ENCODE measurements at regions not wholly inside any gene's neighbourhood (a gene's known extent, or its start where the extent isn't known, plus 50 kb on each side); places are given as distances from the start of the nearest gene placed in this dataset.
"Not testable (repeated sequence)": the region's sequence is repeated elsewhere in the genome, so short reads cannot be mapped to it uniquely, and the experiment has no call there.

DNA sequence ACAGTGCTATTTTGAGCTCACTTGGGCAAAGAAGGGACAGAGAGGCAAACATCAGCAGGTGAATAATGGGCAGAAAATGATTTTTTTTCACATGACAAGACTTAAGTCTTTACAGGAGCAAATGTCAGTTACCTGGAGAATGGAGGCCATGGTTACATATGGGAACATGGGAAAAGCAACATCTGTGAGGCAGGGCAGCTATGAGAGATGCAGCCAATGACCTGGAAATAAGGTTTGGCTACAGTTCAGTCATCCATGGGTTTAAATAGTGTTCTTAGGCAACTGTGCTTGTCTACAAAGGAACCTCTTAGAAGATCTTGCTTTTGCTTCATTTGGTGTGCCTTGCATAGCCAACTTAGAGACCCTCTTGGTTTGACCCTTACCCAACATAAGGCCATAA is 490.2 kb upstream of the LCORL start:
- DNase-seq, result no peak

DNA sequence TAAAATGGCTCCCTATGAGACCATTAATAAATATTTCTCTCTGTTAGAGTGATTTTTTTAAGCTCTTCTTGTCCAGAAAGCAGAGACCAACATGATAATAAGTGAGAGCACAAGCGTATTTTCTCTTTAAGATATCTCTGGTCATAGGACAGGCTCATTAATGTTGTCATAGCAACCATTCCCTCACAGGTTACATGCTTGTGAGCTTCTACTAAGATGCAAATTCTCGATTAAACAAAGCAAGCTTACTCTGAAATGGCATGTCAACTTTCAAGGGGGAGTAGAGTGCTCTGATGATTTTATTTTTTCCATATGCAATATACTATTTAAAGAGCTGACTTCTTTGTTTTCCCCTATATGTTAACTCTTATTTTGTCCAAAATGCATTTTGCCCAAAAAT is 487.2 kb upstream of the LCORL start:
- no peak for DNase-seq

DNA sequence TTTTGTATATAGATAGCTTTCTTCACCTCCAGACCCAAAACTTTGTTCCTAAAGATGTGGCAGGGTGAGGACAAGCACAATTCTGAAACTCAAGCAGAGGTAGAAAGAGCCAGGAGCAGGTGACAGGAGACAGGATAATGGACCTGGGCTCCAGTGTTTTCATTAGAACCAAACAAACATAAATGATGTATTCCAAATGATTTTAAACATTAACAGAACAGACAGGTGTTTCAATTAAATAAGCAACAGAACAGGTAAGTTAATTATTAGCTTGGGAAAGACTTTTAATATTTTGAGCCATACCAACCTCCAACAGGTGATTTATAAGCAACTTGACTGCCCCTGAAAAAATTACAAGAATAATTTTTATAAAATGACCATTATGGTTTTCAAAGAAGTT is 459.4 kb upstream of the LCORL start:
- no peak for DNase-seq

DNA sequence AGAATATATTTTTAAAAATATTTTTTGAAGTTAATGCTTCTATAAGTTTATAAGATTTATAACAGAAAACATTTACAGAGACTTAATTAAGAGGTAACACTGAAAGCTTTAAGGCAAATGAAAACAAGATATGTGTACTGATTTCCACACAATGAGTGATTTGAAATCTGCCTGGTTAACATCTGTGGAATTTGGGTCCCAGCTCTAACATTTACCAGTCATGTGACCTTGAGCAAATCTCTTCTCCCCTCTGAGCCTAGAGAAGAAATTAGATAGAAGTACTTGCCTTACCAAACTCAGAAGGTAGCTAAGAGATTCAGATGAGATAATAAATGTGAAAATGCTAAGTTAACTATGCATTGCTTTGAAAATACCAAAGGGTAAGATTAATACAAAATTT is 458.8 kb upstream of the LCORL start:
- DNase-seq, result no peak

DNA sequence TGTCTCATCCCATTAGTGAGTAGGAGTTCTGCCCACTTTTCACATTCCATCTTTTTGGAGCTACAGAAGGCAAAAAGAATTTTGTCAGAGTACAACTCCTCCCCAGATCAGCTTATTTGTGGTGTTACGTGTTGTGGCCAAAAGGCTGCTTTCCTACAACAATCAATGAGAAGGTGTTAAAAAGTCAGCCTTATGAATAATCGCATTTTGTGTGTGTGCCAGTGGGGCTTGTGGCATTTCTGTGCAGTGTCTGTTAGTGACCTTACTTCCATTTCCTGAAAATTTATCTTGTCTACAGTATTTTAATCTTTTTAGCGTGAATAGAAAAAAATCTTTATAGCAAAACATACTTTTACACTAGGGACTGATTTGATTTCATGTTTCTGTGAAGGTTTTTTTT is 458.3 kb upstream of the LCORL start:
- no peak for DNase-seq

DNA sequence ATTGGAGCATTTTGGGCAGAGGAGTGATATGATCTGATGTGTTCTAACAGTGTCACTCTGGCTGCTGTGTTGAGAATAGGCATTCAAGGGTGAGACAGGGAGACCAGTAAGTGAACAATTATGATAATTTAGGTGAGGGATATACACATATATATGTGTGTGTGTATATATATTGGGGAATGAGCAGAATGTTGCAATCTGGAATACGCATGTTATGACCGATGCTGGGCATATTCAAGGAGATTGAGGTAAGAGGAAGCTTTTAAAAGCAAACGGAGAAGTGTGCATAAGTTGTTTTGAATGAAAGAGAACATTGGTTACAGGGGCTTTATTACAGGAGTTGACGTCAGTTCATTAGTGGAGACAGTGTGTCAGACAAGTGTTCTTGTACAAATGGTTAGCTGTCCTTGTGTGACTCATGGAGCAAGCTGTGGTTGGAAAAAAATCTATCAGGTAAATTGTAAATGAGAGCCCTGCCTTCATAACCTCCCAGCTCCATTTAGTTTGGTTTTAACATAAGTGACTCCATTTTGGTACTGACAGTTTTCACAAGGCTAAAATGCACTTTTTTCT is 442.5 kb upstream of the LCORL start:
- no peak for DNase-seq

DNA sequence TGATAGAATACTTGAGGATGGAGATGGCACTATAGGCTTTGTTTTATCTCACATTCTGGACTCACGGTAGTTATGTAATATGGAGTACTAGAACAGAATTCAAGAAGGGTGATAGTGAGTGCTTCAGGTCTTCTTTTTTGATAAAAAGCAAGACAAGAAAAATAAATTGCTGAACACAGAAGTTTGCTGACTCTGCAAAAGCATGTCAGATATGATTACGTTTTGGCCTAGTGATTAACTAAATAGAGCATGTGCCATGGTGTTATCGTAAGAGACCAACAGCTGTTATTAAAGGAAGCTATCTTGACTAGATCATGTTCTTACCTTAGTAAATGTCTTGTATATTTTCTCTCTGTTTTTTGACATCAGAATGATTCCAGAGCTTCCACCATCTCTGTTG is 436.9 kb upstream of the LCORL start:
- DNase-seq, result no peak

DNA sequence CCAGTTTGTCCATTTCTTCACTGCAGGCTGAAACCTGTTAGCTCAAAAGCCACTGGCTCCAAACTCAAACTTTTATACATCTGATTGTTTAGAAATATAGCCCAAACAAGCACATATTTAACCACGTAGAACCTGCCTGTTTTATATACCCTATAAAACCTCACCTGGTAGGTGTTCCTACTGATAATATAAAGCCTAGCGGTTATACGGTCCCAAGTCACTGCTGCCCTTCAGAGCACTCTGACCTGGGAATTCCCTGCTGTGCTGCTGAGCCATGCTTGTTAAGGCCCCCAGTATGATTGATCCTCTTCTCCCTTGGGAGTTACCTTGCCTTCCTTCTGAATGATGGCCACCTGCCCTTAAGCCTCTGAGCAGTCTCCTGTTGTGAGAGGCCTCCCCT is 432.8 kb upstream of the LCORL start:
- DNase-seq, result no peak

DNA sequence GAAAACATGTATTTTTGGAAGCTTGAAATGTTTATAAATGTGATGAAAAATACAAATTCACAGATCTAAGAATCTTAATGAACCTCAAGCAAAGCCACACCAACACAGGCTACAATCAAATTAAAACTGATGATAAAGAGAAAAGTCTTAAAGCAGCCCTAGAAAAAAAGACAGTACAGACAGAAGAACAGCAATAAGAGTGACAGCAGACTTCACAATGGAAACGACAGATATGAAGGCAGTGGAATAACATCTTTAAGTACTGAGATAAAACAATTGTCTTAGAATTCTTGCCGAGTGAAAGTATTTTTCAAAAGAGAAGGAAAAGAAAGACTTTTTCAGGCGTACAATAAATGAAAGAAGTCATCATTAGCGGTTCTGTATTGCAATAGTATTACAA is 423.6 kb upstream of the LCORL start:
- no peak for DNase-seq

DNA sequence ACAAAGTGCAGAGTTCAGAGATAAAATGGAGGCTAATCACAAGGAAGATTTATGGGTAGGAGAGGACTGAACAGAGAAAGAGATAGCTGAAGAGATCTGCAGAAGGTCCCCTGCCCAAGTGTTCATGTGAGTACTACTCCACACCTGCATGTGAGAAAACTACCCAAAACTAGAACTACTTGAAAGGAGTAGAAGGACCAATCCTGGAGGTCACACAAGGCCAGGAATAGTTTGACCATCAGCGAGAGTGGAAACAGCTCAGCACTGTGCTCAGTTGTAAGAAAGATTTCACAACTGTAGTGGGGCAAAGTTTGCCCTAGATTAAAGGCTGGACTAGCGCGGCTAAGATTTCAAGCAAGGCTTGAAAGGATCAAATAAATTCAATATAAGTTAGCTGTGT is 422.7 kb upstream of the LCORL start:
- DNase-seq, result no peak

DNA sequence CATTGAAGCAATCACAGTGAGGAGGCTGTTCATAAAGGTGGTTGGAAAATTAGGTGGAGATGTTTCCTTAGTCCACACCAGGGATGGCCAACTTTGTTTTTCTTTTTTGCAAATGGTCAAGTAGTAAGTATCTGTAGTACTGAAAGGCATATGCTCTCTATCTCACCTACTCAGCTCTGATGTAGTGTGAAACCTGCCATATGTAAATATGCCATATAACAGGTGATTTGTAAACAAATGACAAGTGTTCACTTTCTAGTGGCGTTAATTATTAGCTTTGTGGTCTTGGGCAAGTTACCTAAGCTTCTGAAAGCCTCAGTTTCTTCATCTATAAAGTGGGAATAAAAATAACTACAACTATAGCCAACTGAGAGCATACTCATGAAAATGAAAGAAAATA is 421.4 kb upstream of the LCORL start:
- no peak for DNase-seq

DNA sequence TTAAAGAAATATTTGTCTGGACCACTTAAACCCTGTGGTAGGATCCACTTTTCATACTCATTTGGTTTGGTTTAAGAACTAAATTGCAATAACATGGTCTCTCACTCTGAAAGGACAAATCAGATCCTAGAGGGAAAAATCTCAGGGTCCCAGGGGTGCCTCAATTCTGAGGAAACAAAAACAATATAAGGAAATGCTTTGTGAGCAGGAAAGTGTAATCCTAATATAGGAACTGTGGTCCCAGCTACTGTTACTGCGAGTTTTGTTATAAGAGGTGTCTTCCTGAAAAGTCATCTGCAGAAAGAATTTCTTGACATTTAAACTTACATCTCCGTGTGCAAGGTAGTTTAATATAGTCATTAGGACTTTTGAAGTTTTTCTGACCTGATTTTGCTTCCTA is 420.1 kb upstream of the LCORL start:
- DNase-seq, result no peak

DNA sequence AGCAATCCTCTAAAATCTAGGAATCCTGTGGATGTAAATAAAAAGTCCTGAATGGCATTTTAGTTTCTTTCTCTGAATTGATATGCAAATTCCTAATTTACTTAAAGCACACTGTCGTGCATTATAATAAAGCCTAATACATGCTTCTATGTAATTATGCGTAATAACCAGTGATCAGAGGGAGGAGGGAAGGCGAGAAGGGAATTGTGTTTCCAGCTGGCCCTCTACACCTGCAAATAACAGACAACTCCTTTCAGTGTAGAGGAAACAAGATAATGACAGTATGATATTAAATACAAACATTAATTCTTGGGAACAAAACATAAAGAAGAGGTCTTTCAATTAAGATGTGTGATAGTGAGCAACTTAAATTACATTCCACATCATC is 419.6 kb upstream of the LCORL start:
- DNase-seq, result no peak

DNA sequence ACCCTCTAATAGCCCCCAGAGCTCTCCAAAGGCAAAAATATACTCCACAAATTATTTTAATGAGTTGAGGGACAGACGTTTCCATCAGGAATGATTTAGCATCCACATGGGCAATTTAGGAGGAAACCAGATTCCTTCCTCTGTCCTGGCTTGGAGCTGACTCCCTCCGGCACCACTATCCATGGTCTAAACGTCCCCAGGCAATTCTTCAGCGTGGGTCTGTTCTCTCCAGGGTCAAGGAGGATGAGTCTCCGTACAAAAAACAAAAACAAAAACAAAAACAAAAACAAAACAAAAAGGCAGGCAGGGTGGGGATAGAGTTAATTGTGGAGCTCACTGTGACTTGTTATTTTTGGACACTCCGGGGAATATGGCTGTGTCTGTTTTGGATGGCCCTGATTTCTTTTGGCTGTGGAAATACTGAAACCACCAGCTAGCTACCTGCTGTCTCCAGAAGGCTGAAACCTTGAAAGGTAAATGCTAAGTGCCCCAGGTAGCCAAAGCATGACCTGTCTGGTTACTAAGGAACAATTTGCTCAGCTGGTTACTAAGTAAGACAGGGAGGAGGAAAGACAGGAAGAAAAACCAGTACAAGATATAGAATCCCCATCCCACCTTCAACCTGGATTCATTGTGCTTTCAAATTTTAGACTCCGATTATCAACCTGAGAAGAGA is 419.1 kb upstream of the LCORL start:
- DNase-seq, result no peak

DNA sequence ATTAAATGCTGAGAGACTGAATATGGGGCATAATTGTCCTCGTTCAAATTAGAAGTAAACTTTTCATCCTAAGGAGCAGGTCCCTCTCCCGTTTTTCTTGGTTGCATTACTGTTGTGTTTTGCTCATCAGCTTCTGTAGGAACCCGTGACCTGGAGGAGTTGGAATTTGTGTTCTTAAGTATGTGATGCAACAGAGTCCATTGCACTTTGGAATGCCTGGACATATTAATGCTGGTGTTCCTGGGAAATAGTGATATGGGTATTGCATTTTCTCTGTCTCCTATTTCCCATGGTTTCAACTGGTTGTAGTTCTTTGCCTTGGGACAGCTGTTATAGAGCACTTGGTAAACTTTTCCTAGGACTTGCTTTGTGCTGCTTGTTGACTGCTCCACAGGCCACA is 417.8 kb upstream of the LCORL start:
- no peak for DNase-seq

DNA sequence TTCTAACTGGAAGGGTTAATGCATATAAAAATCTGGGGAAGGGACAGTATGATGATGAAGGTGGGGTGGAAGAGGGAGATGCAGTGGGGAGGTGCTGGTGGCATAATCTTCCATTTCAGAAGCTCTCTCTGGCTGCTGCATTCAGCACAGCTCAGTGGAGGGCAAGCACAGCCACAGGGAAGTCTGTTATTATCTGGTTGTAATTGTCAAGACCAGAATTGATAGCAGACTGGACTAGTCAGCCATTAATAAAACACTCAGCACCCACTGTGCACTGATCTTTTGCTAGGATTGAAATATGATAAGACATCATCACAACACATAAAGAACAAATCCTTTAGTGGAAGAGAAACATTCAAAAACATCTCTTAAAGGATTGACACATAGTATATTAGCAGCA is 414.2 kb upstream of the LCORL start:
- DNase-seq, result no peak

DNA sequence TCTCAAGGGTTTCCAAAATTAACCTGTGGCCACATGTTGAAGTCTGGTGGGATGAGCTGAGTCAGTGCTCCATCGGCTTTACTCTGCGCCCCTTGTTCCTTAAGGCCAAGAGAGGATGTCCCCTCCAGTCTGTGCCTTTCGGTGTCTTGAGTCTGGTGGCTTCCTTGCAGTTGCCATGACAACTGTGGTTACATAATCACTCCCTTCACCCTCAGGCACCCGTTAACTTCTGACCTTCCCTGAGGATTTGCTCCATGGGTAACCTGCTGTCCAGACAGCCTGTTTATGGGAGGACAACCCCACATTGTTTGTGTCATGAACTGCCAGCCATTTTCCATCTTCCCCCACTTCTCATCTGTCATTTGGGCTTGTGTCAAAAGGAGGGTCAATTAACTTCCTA is 401.1 kb upstream of the LCORL start:
- DNase-seq, result no peak

DNA sequence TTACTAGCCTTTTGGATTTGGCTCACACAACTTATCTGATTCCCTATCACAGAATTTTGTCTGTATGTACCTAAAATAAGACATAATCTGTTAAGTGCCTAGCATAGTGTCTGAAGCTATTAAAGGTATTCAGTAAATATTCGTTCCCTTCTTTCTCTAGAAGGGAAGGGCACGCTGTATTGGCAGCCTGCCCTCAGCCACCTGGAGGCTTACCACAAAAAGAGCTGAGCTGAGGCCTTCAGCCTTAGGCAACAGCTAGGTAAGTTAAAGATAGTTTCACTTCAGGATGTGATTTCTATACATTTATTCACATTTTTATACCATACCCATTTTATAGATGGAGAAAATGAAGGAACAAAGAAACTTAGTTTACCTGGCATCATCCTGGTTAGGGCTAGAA is 400.0 kb upstream of the LCORL start:
- no peak for DNase-seq

DNA sequence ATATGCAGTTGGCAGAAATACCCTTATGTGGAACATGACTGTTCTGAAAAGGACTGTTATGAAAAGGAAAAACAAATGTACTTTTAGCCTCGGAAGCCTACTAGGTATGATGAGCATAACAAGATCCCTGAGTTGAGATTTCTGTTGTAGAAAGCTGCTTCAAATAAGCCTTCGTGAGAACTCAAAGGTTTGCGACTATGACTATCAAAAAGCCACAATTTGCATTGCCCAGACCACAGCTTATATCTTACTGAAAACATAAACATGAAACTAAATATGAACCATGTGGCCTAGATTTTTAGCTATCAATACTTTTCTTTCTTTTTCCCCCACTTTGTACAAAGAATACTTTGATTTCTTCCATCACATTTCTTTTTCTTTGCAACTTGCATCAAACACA is 398.2 kb upstream of the LCORL start:
- DNase-seq, result no peak

DNA sequence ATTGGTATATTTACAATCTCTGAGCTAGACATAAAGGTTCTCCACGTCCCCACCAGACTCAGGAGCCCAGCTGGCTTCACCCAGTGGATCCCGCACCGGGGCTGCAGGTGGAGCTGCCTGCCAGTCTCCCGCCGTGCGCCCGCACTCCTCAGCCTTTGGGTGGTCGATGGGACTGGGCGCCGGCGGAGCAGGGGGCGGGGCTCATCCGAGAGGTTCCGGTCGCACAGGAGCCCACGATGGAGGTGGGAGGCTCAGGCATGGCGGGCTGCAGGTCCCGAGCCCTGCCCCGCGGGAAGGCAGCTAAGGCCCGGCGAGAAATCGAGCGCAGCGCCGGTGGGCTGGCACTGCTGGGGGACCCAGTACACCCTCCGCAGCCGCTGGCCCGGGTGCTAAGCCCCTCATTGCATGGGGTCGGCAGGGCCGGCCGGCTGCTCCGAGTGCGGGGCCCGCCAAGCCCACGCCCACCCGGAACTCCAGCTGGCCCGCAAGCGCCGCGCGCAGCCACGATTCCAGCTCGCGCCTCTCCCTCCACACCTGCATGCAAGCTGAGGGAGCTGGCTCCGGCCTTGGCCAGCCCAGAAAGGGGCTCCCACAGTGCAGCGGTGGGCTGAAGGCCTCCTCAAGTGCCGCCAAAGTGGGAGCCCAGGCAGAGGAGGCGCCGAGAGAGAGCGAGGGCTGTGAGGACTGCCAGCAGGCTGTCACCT is 396.8 kb upstream of the LCORL start:
- not testable (repeated sequence) for DNase-seq

DNA sequence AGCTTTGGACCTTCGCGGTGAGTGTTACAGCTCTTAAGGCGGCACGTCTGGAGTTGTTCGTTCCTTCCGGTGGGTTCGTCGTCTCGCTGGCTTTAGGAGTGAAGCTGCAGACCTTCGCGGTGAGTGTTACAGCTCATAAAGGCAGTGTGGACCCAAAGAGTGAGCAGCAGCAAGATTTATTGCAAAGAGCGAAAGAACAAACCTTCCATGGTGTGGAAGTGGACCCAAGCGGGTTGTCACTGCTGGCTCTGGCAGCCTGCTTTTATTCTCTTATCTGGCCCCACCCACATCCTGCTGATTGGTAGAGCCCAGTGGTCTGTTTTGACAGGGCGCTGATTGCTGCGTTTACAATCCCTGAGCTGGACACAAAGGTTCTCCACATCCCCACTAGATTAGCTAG is 396.1 kb upstream of the LCORL start:
- DNase-seq, result not testable (repeated sequence)

DNA sequence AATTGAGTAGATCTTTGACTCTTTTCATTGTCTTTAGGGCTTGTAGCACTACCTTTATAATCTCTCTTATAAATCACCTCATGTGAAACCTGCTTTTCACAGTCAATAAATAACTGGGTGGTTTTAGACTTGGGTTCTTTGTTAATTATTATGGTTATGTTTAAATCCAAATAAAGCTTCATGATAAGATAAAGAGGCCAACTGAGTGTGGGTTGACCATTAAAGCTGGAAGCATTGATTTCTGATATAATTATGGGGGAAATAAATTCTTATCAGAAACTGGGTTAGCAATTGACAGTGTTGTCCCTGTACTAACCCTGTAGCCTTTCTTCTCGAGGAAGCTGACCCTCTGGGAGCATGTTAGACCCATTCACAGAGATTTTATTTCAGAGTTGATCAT is 384.7 kb upstream of the LCORL start:
- no peak for DNase-seq

DNA sequence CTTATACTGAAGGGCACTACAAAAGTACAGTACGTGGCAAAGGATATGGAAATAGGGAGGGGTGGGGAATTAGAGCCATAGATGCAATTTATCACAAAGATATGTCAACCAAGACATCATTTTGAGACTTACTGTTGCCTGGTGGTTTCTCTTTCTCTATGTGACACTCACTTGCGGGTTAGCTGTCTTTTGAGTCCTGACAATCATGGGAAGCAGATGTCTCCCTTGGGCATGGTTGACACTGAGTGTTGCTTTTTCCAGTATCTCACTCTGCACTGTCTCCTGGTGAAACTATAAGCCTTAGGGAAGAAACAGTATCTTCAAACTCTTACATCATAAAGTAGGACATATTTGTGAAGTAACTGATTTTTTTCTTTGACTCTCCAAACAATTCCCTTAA is 383.5 kb upstream of the LCORL start:
- DNase-seq, result no peak

DNA sequence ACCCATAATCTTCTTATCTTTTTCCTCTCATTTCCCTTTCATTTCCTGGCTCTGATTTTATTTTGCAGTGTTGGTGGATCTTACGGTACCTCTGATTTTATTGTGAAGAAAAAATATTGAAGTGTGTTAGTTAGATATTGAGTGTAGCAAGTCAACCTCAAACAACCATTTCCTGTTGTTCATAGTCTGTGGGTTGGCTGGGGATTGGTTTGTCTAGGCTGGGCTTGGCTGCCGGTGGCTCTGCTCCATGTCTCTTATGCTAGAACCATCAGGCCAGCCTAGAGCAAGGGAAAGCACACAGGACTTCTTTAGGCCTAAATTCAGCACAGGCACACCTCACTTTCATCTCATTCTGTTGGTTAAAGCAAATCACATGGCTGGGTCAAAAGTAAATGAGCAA is 383.1 kb upstream of the LCORL start:
- no peak for DNase-seq

DNA sequence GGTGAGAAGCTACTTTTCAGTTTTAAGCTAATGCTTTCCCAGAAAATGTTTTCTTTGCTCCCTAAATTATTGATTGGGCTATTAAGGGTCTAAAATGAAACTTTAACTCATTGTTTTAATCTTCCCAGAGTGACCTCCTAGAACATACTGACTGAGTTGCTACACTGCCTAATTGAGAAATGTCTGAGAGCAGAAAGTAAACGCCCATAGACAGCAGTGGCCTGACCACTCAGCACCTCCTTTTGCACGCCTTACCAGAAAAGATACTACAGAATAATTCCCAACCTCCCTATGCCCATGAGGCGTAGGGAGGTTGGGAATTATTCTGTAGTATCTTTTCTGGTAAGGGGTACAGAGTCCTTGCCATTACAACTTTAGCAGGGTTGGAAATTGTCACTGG is 381.8 kb upstream of the LCORL start:
- DNase-seq, result no peak

Data from T1000 (cell line).